GM12865 (cell line): ENCODE measurements at regions not wholly inside any gene's neighbourhood (a gene's known extent, or its start where the extent isn't known, plus 50 kb on each side); places are given as distances from the start of the nearest gene placed in this dataset.

Experiments
- DNase-seq: peaks from one replicate; pipeline ENCODE4 v3.0.0; 2010; ENCODE audit warnings: low read depth
- H3K4me3 ChIP-seq: 2 replicates; pipeline ENCODE4 v1.5.1; 2011; ENCODE audit warnings: mild to moderate bottlenecking, low read depth, low read length, control low read depth
- CTCF ChIP-seq: IDR thresholded peaks from 2 replicates; pipeline ENCODE4 v1.5.1; 2011; ENCODE audit warnings: low read length, control low read depth, low read depth, inconsistent platforms; ENCODE audit not compliant: insufficient read depth; ENCODE audit errors: missing control alignments

GRCh38 chrX:69085151-69085550, 80.1 kb downstream of the PJA1 start:
- TF ChIP-seq CTCF: no peak
- DNase-seq: no peak
- H3K4me3 ChIP-seq: no peak overlapping the region

- H3K4me3 ChIP-seq: no peak overlapping the region
- no peak for DNase-seq
- no peak for TF ChIP-seq CTCF
Measured at GRCh38 chrX:69083801-69084200, 81.5 kb downstream of the PJA1 start.

GRCh38 chrX:69083361-69083760, 81.9 kb downstream of the PJA1 start:
- no peak for TF ChIP-seq CTCF
- no peak for DNase-seq
- no peak overlapping the region for H3K4me3 ChIP-seq

- DNase-seq: no peak
- no peak for TF ChIP-seq CTCF
- H3K4me3 ChIP-seq: no peak overlapping the region
Measured at GRCh38 chrX:69082753-69083150, 82.5 kb downstream of the PJA1 start.

- no peak for DNase-seq
- H3K4me3 ChIP-seq: no peak overlapping the region
- no peak for TF ChIP-seq CTCF
Measured at GRCh38 chrX:69082055-69082752, 83.0 kb downstream of the PJA1 start.

- H3K4me3 ChIP-seq: no peak overlapping the region
- no peak for DNase-seq
- TF ChIP-seq CTCF: no peak
Measured at GRCh38 chrX:69080855-69081465, 84.3 kb downstream of the PJA1 start.

- H3K4me3 ChIP-seq: no peak overlapping the region
- no peak for TF ChIP-seq CTCF
- DNase-seq: no peak
Measured at GRCh38 chrX:69079268-69079667, 86.0 kb downstream of the PJA1 start.
